ENCODE measurements at regions not wholly inside any gene's neighbourhood (a gene's known extent, or its start where the extent isn't known, plus 50 kb on each side); places are given as distances from the start of the nearest gene placed in this dataset.

- CTCF ChIA-PET = no interaction called here
- Histone ChIP-seq H3K4me3 (ENCODE audit: low read depth in 2 of 2, low read length in 2 of 2) (no peak overlapping the region), H3K9me3 (ENCODE audit: control insufficient read depth, insufficient read depth, low read depth, low read length) (no peaks in the 10 kb centered on the region), H3K27ac (ENCODE audit: low read length) (no peak overlapping the region), H3K27me3 (ENCODE audit: control insufficient read depth, insufficient read depth, low read length) (no peaks in the 10 kb centered on the region), H3K36me3 (ENCODE audit: control insufficient read depth, insufficient read depth, low read length) (no peaks in the 10 kb centered on the region), H3K4me1 (ENCODE audit: control insufficient read depth, insufficient read depth, low read length) (no peaks in the 10 kb centered on the region)
- intact Hi-C loops (cut with micrococcal nuclease; ENCODE audit: unreplicated experiment) = no loop called here
- TF ChIP-seq SIN3A (IDR thresholded peaks at IDR 0.05; ENCODE audit: borderline replicate concordance, insufficient read depth, low read depth, low read length) (no peak), REST (IDR thresholded peaks at IDR 0.05; ENCODE audit: insufficient read depth in 1 of 2, low read depth in 2 of 2, low read length in 1 of 2) (no peak), TCF7L2 (IDR thresholded peaks at IDR 0.05; ENCODE audit: low read depth, low read length) (no peak), CTCF (IDR thresholded peaks at IDR 0.05) (no peak), POLR2AphosphoS5 (IDR thresholded peaks at IDR 0.05; ENCODE audit: low read depth, low read length) (no peak)
- DNase-seq (ENCODE audit: low read depth, low spot score) = no peak
- POLR2A ChIA-PET = no interaction called here
- no TSS peak for BruUV-seq (replicated peaks)
- in situ Hi-C loops (cut with HindIII; ENCODE audit: low pct_unique_long_range_greater_than_20kb, low sequenced_read_pairs) = no loop called here
- ATAC-seq = no peak
Observed at GRCh38 chr4:27595571-27596360, 735.1 kb downstream of the STIM2 start.

GRCh38 chr4:27602172-27602571, 741.5 kb downstream of the STIM2 start:
- Histone ChIP-seq H3K36me3 (ENCODE audit: control insufficient read depth, insufficient read depth, low read length) (no peaks in the 10 kb centered on the region), H3K27me3 (ENCODE audit: control insufficient read depth, insufficient read depth, low read length) (no peaks in the 10 kb centered on the region), H3K4me3 (ENCODE audit: low read depth in 2 of 2, low read length in 2 of 2) (no peak overlapping the region), H3K27ac (ENCODE audit: low read length) (no peak overlapping the region), H3K9me3 (ENCODE audit: control insufficient read depth, insufficient read depth, low read depth, low read length) (no peaks in the 10 kb centered on the region), H3K4me1 (ENCODE audit: control insufficient read depth, insufficient read depth, low read length) (no peaks in the 10 kb centered on the region)
- ATAC-seq (no peak), DNase-seq (ENCODE audit: low read depth, low spot score) (no peak)
- TF ChIP-seq POLR2AphosphoS5 (IDR thresholded peaks at IDR 0.05; ENCODE audit: low read depth, low read length) (no peak), SIN3A (IDR thresholded peaks at IDR 0.05; ENCODE audit: borderline replicate concordance, insufficient read depth, low read depth, low read length) (no peak), CTCF (IDR thresholded peaks at IDR 0.05) (no peak), REST (IDR thresholded peaks at IDR 0.05; ENCODE audit: insufficient read depth in 1 of 2, low read depth in 2 of 2, low read length in 1 of 2) (no peak), TCF7L2 (IDR thresholded peaks at IDR 0.05; ENCODE audit: low read depth, low read length) (no peak)
- intact Hi-C loops (cut with micrococcal nuclease; ENCODE audit: unreplicated experiment) = no loop called here
- in situ Hi-C loops (cut with HindIII; ENCODE audit: low pct_unique_long_range_greater_than_20kb, low sequenced_read_pairs) = no loop called here
- ChIA-PET CTCF (no interaction called here), POLR2A (no interaction called here)
- no TSS peak for BruUV-seq (replicated peaks)

Measured in Panc1 (cell line).